ENCODE measurements at regions not wholly inside any gene's neighbourhood (a gene's known extent, or its start where the extent isn't known, plus 50 kb on each side); places are given as distances from the start of the nearest gene placed in this dataset.

GRCh38 chr2:195471163-195471562, 185.9 kb upstream of the SLC39A10 start:
- TF ChIP-seq POLR2A (IDR thresholded peaks at IDR 0.05; ENCODE audit: low read depth, low read length) (no peak), POLR2AphosphoS5 (IDR thresholded peaks at IDR 0.05; ENCODE audit: low read depth, low read length) (no peak), TAF1 (IDR thresholded peaks at IDR 0.05; ENCODE audit: borderline replicate concordance, low read depth, low read length) (no peak)

Data from GM12892 (cell line).